ENCODE measurements at regions not wholly inside any gene's neighbourhood (a gene's known extent, or its start where the extent isn't known, plus 50 kb on each side); places are given as distances from the start of the nearest gene placed in this dataset.
"Not testable (repeated sequence)": the region's sequence is repeated elsewhere in the genome, so short reads cannot be mapped to it uniquely, and the experiment has no call there.

DNA sequence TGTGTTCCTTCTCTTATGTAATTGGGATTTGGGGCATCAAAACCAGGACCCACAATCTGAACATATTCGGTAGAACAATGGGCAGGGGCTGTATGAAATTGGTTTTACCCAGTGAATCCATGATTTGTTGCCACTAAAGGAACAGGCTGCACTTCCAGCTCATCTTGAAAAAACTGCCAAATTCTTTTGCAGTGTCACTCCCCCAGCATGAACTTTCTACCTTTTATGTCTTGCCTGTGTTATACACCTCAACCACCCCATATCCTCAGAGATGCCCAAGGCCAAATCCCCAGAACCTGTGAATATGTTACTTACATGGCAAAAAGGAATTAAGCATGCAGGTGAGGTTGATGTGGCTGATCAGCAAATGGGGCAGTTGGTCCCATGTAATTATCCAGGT lies 280.2 kb upstream of the ECI2 start:
- Histone ChIP-seq H2AFZ (ENCODE audit: low read depth, low read length) (no peak overlapping the region), H3K4me3 (ENCODE audit: low read length) (no peak overlapping the region), H4K20me1 (ENCODE audit: insufficient read depth) (no peaks in the 10 kb centered on the region), H3K27me3 (ENCODE audit: insufficient read depth, low read depth, low read length) (no peaks in the 10 kb centered on the region), H3K9me3 (ENCODE audit: low read length) (no peaks in the 10 kb centered on the region), H3K36me3 (ENCODE audit: insufficient read depth, low read length) (no peaks in the 10 kb centered on the region), H3K9me2 (ENCODE audit: insufficient read depth, low read length) (no peaks in the 10 kb centered on the region), H3K79me2 (replicated peaks; ENCODE audit: insufficient read depth, low read length) (no peaks in the 10 kb centered on the region), H3F3A (ENCODE audit: insufficient read depth, low read length, poor library complexity, severe bottlenecking) (no peaks in the 10 kb centered on the region), H3K9ac (ENCODE audit: low read length) (no peak overlapping the region), H3K27ac (ENCODE audit: low read length) (no peak overlapping the region), H3K4me2 (ENCODE audit: low read length) (no peak overlapping the region)
- TF ChIP-seq REST (IDR thresholded peaks at IDR 0.05; ENCODE audit: borderline replicate concordance) (no peak), EP300 (conservative IDR thresholded peaks at IDR 0.05; ENCODE audit: poor library complexity, severe bottlenecking) (no peak), SMC3 (conservative IDR thresholded peaks at IDR 0.05; ENCODE audit: poor library complexity) (no peak), EZH2 (IDR thresholded peaks at IDR 0.05; ENCODE audit: borderline replicate concordance, insufficient read depth, low read length, poor library complexity, severe bottlenecking) (no peak), CTCF (IDR thresholded peaks at IDR 0.05; ENCODE audit: poor library complexity, severe bottlenecking) (no peak), RAD21 (conservative IDR thresholded peaks at IDR 0.05) (no peak), TAF1 (IDR thresholded peaks at IDR 0.05; ENCODE audit: low read depth) (no peak), MXI1 (conservative IDR thresholded peaks at IDR 0.05; ENCODE audit: poor library complexity, severe bottlenecking) (no peak), POLR2AphosphoS5 (IDR thresholded peaks at IDR 0.05) (no peak)

- H3K9me3 ChIP-seq (ENCODE audit: low read length); H3K36me3 ChIP-seq (ENCODE audit: insufficient read depth, low read length); H3K27me3 ChIP-seq (ENCODE audit: insufficient read depth, low read depth, low read length); H3K4me3 ChIP-seq (ENCODE audit: low read length); H3K79me2 ChIP-seq (replicated peaks; ENCODE audit: insufficient read depth, low read length); H3K9me2 ChIP-seq (ENCODE audit: insufficient read depth, low read length); H2AFZ ChIP-seq (ENCODE audit: low read depth, low read length); H3F3A ChIP-seq (ENCODE audit: insufficient read depth, low read length, poor library complexity, severe bottlenecking); H3K27ac ChIP-seq (ENCODE audit: low read length); H3K9ac ChIP-seq (ENCODE audit: low read length); H4K20me1 ChIP-seq (ENCODE audit: insufficient read depth); H3K4me2 ChIP-seq (ENCODE audit: low read length): not testable (repeated sequence)
Observed at GRCh38 chr6:4414078-4414477, 278.7 kb upstream of the ECI2 start.

DNA sequence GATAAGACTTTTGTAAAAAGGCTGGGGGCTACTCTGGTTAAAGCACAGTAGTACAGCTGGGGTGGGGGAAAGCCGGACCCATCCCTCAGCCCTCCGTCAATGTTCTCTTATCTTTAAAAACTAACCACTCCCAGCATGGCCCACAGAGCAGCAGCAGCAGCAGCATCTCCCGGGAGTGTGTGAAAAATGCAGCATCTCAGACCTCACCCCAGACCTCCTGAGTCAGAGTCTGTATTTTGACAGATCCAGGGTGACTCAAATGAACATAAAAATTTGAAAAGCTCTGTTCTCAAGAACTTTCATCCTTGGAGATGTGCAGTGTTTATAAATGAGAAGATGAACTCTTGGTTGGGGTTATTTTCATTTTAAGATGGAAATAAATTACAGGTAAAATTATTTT lies 277.7 kb upstream of the ECI2 start:
- Histone ChIP-seq H3K27me3 (ENCODE audit: insufficient read depth, low read depth, low read length) (no peaks in the 10 kb centered on the region), H3F3A (ENCODE audit: insufficient read depth, low read length, poor library complexity, severe bottlenecking) (no peaks in the 10 kb centered on the region), H3K79me2 (replicated peaks; ENCODE audit: insufficient read depth, low read length) (no peaks in the 10 kb centered on the region), H3K27ac (ENCODE audit: low read length) (no peak overlapping the region), H3K9me3 (ENCODE audit: low read length) (no peaks in the 10 kb centered on the region), H3K9ac (ENCODE audit: low read length) (no peak overlapping the region), H3K4me3 (ENCODE audit: low read length) (no peak overlapping the region), H3K4me2 (ENCODE audit: low read length) (no peak overlapping the region), H3K9me2 (ENCODE audit: insufficient read depth, low read length) (no peaks in the 10 kb centered on the region), H3K36me3 (ENCODE audit: insufficient read depth, low read length) (no peaks in the 10 kb centered on the region), H2AFZ (ENCODE audit: low read depth, low read length) (no peak overlapping the region), H4K20me1 (ENCODE audit: insufficient read depth) (no peaks in the 10 kb centered on the region)
- TF ChIP-seq MXI1 (conservative IDR thresholded peaks at IDR 0.05; ENCODE audit: poor library complexity, severe bottlenecking) (no peak), CTCF (IDR thresholded peaks at IDR 0.05; ENCODE audit: poor library complexity, severe bottlenecking) (no peak), RAD21 (conservative IDR thresholded peaks at IDR 0.05) (no peak)
